ENCODE measurements at regions not wholly inside any gene's neighbourhood (a gene's known extent, or its start where the extent isn't known, plus 50 kb on each side); places are given as distances from the start of the nearest gene placed in this dataset.

GRCh38 chr9:81832571-81833285 is 95.5 kb upstream of the SPATA31D4 start:
- no peak for DNase-seq (ENCODE audit: low read depth in 1 of 2, low spot score in 1 of 2)
- TF ChIP-seq JUND (IDR thresholded peaks at IDR 0.05; ENCODE audit: low read depth) = no peak
- in situ Hi-C loops (cut with HindIII; ENCODE audit: low pct_unique_long_range_greater_than_20kb, low sequenced_read_pairs) = no loop called here

- DNase-seq (ENCODE audit: low read depth in 1 of 2, low spot score in 1 of 2) = no peak
- no peak for TF ChIP-seq JUND (IDR thresholded peaks at IDR 0.05; ENCODE audit: low read depth)
- in situ Hi-C loops (cut with HindIII; ENCODE audit: low pct_unique_long_range_greater_than_20kb, low sequenced_read_pairs) = no loop called here
These were observed 94.5 kb upstream of the SPATA31D4 start for GRCh38 chr9:81833563-81834345.

- DNase-seq (ENCODE audit: low read depth in 1 of 2, low spot score in 1 of 2) = no peak
- in situ Hi-C loops (cut with HindIII; ENCODE audit: low pct_unique_long_range_greater_than_20kb, low sequenced_read_pairs) = no loop called here
- no peak for TF ChIP-seq JUND (IDR thresholded peaks at IDR 0.05; ENCODE audit: low read depth)
These were observed 86.9 kb upstream of the SPATA31D4 start for GRCh38 chr9:81841333-81841732.

- no peak for TF ChIP-seq JUND (IDR thresholded peaks at IDR 0.05; ENCODE audit: low read depth)
- no peak for DNase-seq (ENCODE audit: low read depth in 1 of 2, low spot score in 1 of 2)
- in situ Hi-C loops (cut with HindIII; ENCODE audit: low pct_unique_long_range_greater_than_20kb, low sequenced_read_pairs) = no loop called here
These were observed 84.1 kb upstream of the SPATA31D4 start for GRCh38 chr9:81844131-81844567.

GRCh38 chr9:81847181-81847915 is 80.9 kb upstream of the SPATA31D4 start:
- TF ChIP-seq JUND (IDR thresholded peaks at IDR 0.05; ENCODE audit: low read depth) = no peak
- DNase-seq (ENCODE audit: low read depth in 1 of 2, low spot score in 1 of 2) = no peak
- in situ Hi-C loops (cut with HindIII; ENCODE audit: low pct_unique_long_range_greater_than_20kb, low sequenced_read_pairs) = no loop called here

GRCh38 chr9:81848472-81848871 is 79.8 kb upstream of the SPATA31D4 start:
- in situ Hi-C loops (cut with HindIII; ENCODE audit: low pct_unique_long_range_greater_than_20kb, low sequenced_read_pairs) = no loop called here
- peak in 1 of 2 experiments; percentile 44 for DNase-seq (ENCODE audit: low read depth in 1 of 2, low spot score in 1 of 2)
- TF ChIP-seq JUND (IDR thresholded peaks at IDR 0.05; ENCODE audit: low read depth) = no peak

- in situ Hi-C loops (cut with HindIII; ENCODE audit: low pct_unique_long_range_greater_than_20kb, low sequenced_read_pairs) = no loop called here
- no peak for DNase-seq (ENCODE audit: low read depth in 1 of 2, low spot score in 1 of 2)
- no peak for TF ChIP-seq JUND (IDR thresholded peaks at IDR 0.05; ENCODE audit: low read depth)
These were observed 78.5 kb upstream of the SPATA31D4 start for GRCh38 chr9:81849631-81850259.

GRCh38 chr9:81850724-81851123 is 77.5 kb upstream of the SPATA31D4 start:
- in situ Hi-C loops (cut with HindIII; ENCODE audit: low pct_unique_long_range_greater_than_20kb, low sequenced_read_pairs) = no loop called here
- TF ChIP-seq JUND (IDR thresholded peaks at IDR 0.05; ENCODE audit: low read depth) = no peak
- DNase-seq (ENCODE audit: low read depth in 1 of 2, low spot score in 1 of 2) = no peak

GRCh38 chr9:81851340-81851739 is 76.9 kb upstream of the SPATA31D4 start:
- DNase-seq (ENCODE audit: low read depth in 1 of 2, low spot score in 1 of 2) = no peak
- in situ Hi-C loops (cut with HindIII; ENCODE audit: low pct_unique_long_range_greater_than_20kb, low sequenced_read_pairs) = no loop called here
- no peak for TF ChIP-seq JUND (IDR thresholded peaks at IDR 0.05; ENCODE audit: low read depth)

GRCh38 chr9:81852820-81853219 is 75.4 kb upstream of the SPATA31D4 start:
- in situ Hi-C loops (cut with HindIII; ENCODE audit: low pct_unique_long_range_greater_than_20kb, low sequenced_read_pairs) = no loop called here
- TF ChIP-seq JUND (IDR thresholded peaks at IDR 0.05; ENCODE audit: low read depth) = no peak

GRCh38 chr9:81855538-81855937 is 72.7 kb upstream of the SPATA31D4 start:
- DNase-seq (ENCODE audit: low read depth in 1 of 2, low spot score in 1 of 2) = no peak
- TF ChIP-seq JUND (IDR thresholded peaks at IDR 0.05; ENCODE audit: low read depth) = no peak
- in situ Hi-C loops (cut with HindIII; ENCODE audit: low pct_unique_long_range_greater_than_20kb, low sequenced_read_pairs) = no loop called here

More at GRCh38 chr9:81852820-81853219, 75.4 kb upstream of the SPATA31D4 start:
- DNase-seq (ENCODE audit: low read depth in 1 of 2, low spot score in 1 of 2) = no peak

GRCh38 chr9:81858657-81859430 is 69.4 kb upstream of the SPATA31D4 start:
- in situ Hi-C loops (cut with HindIII; ENCODE audit: low pct_unique_long_range_greater_than_20kb, low sequenced_read_pairs) = no loop called here
- no peak for DNase-seq (ENCODE audit: low read depth in 1 of 2, low spot score in 1 of 2)
- TF ChIP-seq JUND (IDR thresholded peaks at IDR 0.05; ENCODE audit: low read depth) = no peak

Data from T47D (cell line).